ENCODE measurements at regions not wholly inside any gene's neighbourhood (a gene's known extent, or its start where the extent isn't known, plus 50 kb on each side); places are given as distances from the start of the nearest gene placed in this dataset.

- TF ChIP-seq POLR2AphosphoS5 (IDR thresholded peaks at IDR 0.05) (no peak), POLR2A (IDR thresholded peaks at IDR 0.05; ENCODE audit: low read depth) (no peak), CTCF (IDR thresholded peaks at IDR 0.05) (no peak)
These were observed 595.4 kb upstream of the GHITM start for GRCh38 chr10:83543691-83544462.
